IMR-90 (cell line): ENCODE measurements at regions not wholly inside any gene's neighbourhood (a gene's known extent, or its start where the extent isn't known, plus 50 kb on each side); places are given as distances from the start of the nearest gene placed in this dataset.

ENCODE experiments used
- ATAC-seq: fragments of 200-7000 bp; cut with Tn5 transposase; 2 replicates; pipeline ENCODE4 v1.9.1; 2020; ENCODE audit warnings: low read depth, mild to moderate bottlenecking, moderate library complexity
- BruUV-seq: library from RNA; stranded (reverse); fragments of 400-500 nt; replicated peaks from 2 replicates; lab custom pipeline; 2021; lab: Mats Ljungman, UMichigan
- CTCF ChIA-PET: fragments of 300-600 bp; formaldehyde crosslinking; extraction: SDS; loops from one replicate; lab custom pipeline; 2021; ENCODE audit warnings: antibody characterized with exemption; lab: Yijun Ruan, JAX
- POLR2A ChIA-PET: fragments of 300-600 bp; sonication (Branson Sonifier 250); formaldehyde crosslinking; loops from one replicate; lab custom pipeline; 2022; ENCODE audit warnings: antibody characterized with exemption; ENCODE audit not compliant: unreplicated experiment; lab: Charles Lee
- DNase-seq: peaks from one replicate; pipeline ENCODE4 v3.0.0; 2013
- H2AFZ ChIP-seq: replicated peaks from 2 replicates; pipeline ENCODE3; 2013; ENCODE audit warnings: low read length, mild to moderate bottlenecking; ENCODE audit not compliant: poor library complexity
- H2AK5ac ChIP-seq: 2 replicates; pipeline ENCODE4 v1.6.1; 2013; ENCODE audit warnings: low read depth, low read length, inconsistent platforms
- H2AK9ac ChIP-seq: replicated peaks from 2 replicates; pipeline ENCODE3; 2013; ENCODE audit warnings: mild to moderate bottlenecking, low read depth, low read length, moderate library complexity; ENCODE audit not compliant: poor library complexity
- H2BK120ac ChIP-seq: 2 replicates; pipeline ENCODE4 v1.6.1; 2013; ENCODE audit warnings: low read depth, low read length, inconsistent platforms
- H2BK15ac ChIP-seq: 3 replicates; pipeline ENCODE4 v1.6.1; 2013; ENCODE audit warnings: low read depth, low read length, inconsistent platforms
- H2BK20ac ChIP-seq: 2 replicates; pipeline ENCODE4 v1.6.1; 2013; ENCODE audit warnings: low read depth, mild to moderate bottlenecking, inconsistent platforms, low read length, moderate library complexity
- H2BK5ac ChIP-seq: 2 replicates; pipeline ENCODE4 v1.6.1; 2013; ENCODE audit warnings: mild to moderate bottlenecking, low read depth, low read length, inconsistent platforms; ENCODE audit not compliant: poor library complexity, severe bottlenecking
- H3K14ac ChIP-seq: replicated peaks from 2 replicates; pipeline ENCODE4 v1.6.1; 2013; ENCODE audit warnings: low read depth, low read length, inconsistent platforms
- H3K18ac ChIP-seq: 2 replicates; pipeline ENCODE4 v1.6.1; 2013; ENCODE audit warnings: low read depth, low read length, control low read depth
- H3K23ac ChIP-seq: 2 replicates; pipeline ENCODE4 v1.6.1; 2013; ENCODE audit warnings: low read depth, low read length, inconsistent platforms
- H3K27ac ChIP-seq: 2 replicates; pipeline ENCODE4 v1.5.1; 2013; ENCODE audit warnings: mild to moderate bottlenecking, control low read depth, low read length; ENCODE audit not compliant: insufficient read depth
- H3K27me3 ChIP-seq: 2 replicates; pipeline ENCODE4 v1.6.1; 2013; ENCODE audit warnings: low read length; ENCODE audit not compliant: control insufficient read depth, insufficient read depth
- H3K36me3 ChIP-seq: 2 replicates; pipeline ENCODE4 v1.6.1; 2013; ENCODE audit warnings: low read length, mixed read lengths; ENCODE audit not compliant: control insufficient read depth, insufficient read depth
- H3K4ac ChIP-seq: 2 replicates; pipeline ENCODE4 v1.6.1; 2013; ENCODE audit warnings: low read depth, low read length, inconsistent platforms
- H3K4me1 ChIP-seq: 2 replicates; pipeline ENCODE4 v1.6.1; 2013; ENCODE audit warnings: low read length, mixed read lengths; ENCODE audit not compliant: control insufficient read depth, insufficient read depth
- H3K4me2 ChIP-seq: 2 replicates; pipeline ENCODE4 v1.6.1; 2013; ENCODE audit warnings: low read depth, mild to moderate bottlenecking, control low read depth, low read length, moderate library complexity
- H3K4me3 ChIP-seq: 2 replicates; pipeline ENCODE4 v1.5.1; 2013; ENCODE audit warnings: low read depth, mild to moderate bottlenecking, control low read depth, low read length, moderate library complexity; ENCODE audit not compliant: insufficient read depth
- H3K56ac ChIP-seq: 2 replicates; pipeline ENCODE4 v1.6.1; 2013; ENCODE audit warnings: low read length, inconsistent platforms; ENCODE audit not compliant: insufficient read depth; ENCODE audit errors: extremely low read depth
- H3K79me1 ChIP-seq, 2 experiments: 2 replicates each; pipeline ENCODE4 v1.6.1; 2013; ENCODE audit warnings: low read length in 2 of 2, inconsistent platforms in 1 of 2, low read depth in 1 of 2
- H3K9ac ChIP-seq: 2 replicates; pipeline ENCODE4 v1.6.1; 2013; ENCODE audit warnings: low read depth, low read length, control low read depth
- H3K9me1 ChIP-seq: 2 replicates; pipeline ENCODE4 v1.6.1; 2013; ENCODE audit warnings: low read length, inconsistent platforms; ENCODE audit not compliant: insufficient read depth
- H3K9me3 ChIP-seq: 2 replicates; pipeline ENCODE4 v1.6.1; 2013; ENCODE audit warnings: low read length; ENCODE audit not compliant: control insufficient read depth, insufficient read depth
- H4K20me1 ChIP-seq: 2 replicates; pipeline ENCODE4 v1.6.1; 2013; ENCODE audit warnings: low read length, inconsistent platforms; ENCODE audit not compliant: insufficient read depth
- H4K5ac ChIP-seq: 2 replicates; pipeline ENCODE4 v1.6.1; 2013; ENCODE audit warnings: mild to moderate bottlenecking, low read depth, low read length, control low read depth
- H4K8ac ChIP-seq, 2 experiments: 2 replicates each; pipeline ENCODE4 v1.6.1; 2013; ENCODE audit warnings: low read depth in 2 of 2, low read length in 2 of 2, control low read depth in 1 of 2, inconsistent platforms in 1 of 2
- H4K91ac ChIP-seq: 2 replicates; pipeline ENCODE4 v1.6.1; 2013; ENCODE audit warnings: low read depth, low read length, inconsistent platforms; ENCODE audit not compliant: insufficient read depth
- BHLHE40 ChIP-seq: fragments of 150-350 bp; IDR thresholded peaks from 2 replicates; pipeline ENCODE4 v1.6.1; 2016; ENCODE audit warnings: mild to moderate bottlenecking, low read depth, low read length
- CHD1 ChIP-seq: IDR thresholded peaks from 2 replicates; pipeline ENCODE4 v1.6.1; 2012; ENCODE audit warnings: low read depth, low read length, improper control_type of control experiment
- FOS ChIP-seq: fragments of 150-350 bp; IDR thresholded peaks from 2 replicates; pipeline ENCODE4 v1.6.1; 2016; ENCODE audit warnings: low read depth, low read length
- MAZ ChIP-seq: IDR thresholded peaks from 2 replicates; pipeline ENCODE4 v1.6.1; 2012; ENCODE audit warnings: low read depth, mild to moderate bottlenecking, low read length, improper control_type of control experiment, moderate library complexity, borderline replicate concordance
- MXI1 ChIP-seq: IDR thresholded peaks from 2 replicates; pipeline ENCODE4 v1.6.1; 2012; ENCODE audit warnings: low read depth, mild to moderate bottlenecking, low read length, moderate library complexity, borderline replicate concordance
- NFE2L2 ChIP-seq: fragments of 150-350 bp; IDR thresholded peaks from 2 replicates; pipeline ENCODE4 v1.6.1; 2016; ENCODE audit warnings: low read depth, mild to moderate bottlenecking, low read length
- POLR2A ChIP-seq: IDR thresholded peaks from 2 replicates; pipeline ENCODE4 v1.6.1; 2012; ENCODE audit warnings: mild to moderate bottlenecking, low read depth, low read length
- RAD21 ChIP-seq: IDR thresholded peaks from 2 replicates; pipeline ENCODE4 v1.6.1; 2012; ENCODE audit warnings: low read length, improper control_type of control experiment
- RFX5 ChIP-seq: IDR thresholded peaks from 2 replicates; pipeline ENCODE4 v1.8.0; 2012; ENCODE audit warnings: low read depth, mild to moderate bottlenecking, low read length, moderate library complexity
- USF2 ChIP-seq: fragments of 150-350 bp; IDR thresholded peaks from 2 replicates; pipeline ENCODE4 v1.6.1; 2017; ENCODE audit warnings: mild to moderate bottlenecking, antibody characterized with exemption, low read length, low read depth
- dilution Hi-C: fragments of 300-500 bp; cut with HindIII; formaldehyde crosslinking; loops from one replicate; pipeline ENCODE4 v1.14.3; 2018; ENCODE audit warnings: low sequenced_read_pairs; ENCODE audit not compliant: unreplicated experiment
- in situ Hi-C: fragments of 300-500 bp; cut with MboI; formaldehyde crosslinking; loops from 3 replicates; pipeline ENCODE4 v1.14.3; 2019; ENCODE audit warnings: low sequenced_read_pairs, inconsistent platforms, mixed read lengths
- intact Hi-C: fragments of 100-400 bp; cut with micrococcal nuclease; formaldehyde crosslinking; loops from 2 replicates; pipeline ENCODE4 v1.10.0; 2022

- H3K27ac ChIP-seq, result no peak overlapping the region
- no peaks in the 10 kb centered on the region for H3K4me1 ChIP-seq
- H3K9me1 ChIP-seq, result no peaks in the 10 kb centered on the region
- peaks cover 5% of the 10 kb centered on the region; the same call in 1 of the 2 replicates for H3K9me3 ChIP-seq
- in situ Hi-C loops (no loop called here), dilution Hi-C loops (no loop called here), intact Hi-C loops (no loop called here)
- DNase-seq (no peak), ATAC-seq (no peak)
- no peak overlapping the region for H4K5ac ChIP-seq
- H3K79me1 ChIP-seq, result no peaks in the 10 kb centered on the region
- no peak overlapping the region for H4K8ac ChIP-seq
- H3K56ac ChIP-seq, result no peak overlapping the region
- H2BK5ac ChIP-seq, result no peak overlapping the region
- BruUV-seq, result no TSS peak
- H3K4me2 ChIP-seq, result no peak overlapping the region
- no peak overlapping the region for H2BK15ac ChIP-seq
- TF ChIP-seq POLR2A (no peak), MXI1 (no peak), CHD1 (no peak), BHLHE40 (no peak), USF2 (no peak), RFX5 (no peak), RAD21 (no peak), MAZ (no peak), NFE2L2 (no peak), FOS (no peak)
- no peak overlapping the region for H2BK120ac ChIP-seq
- no peak overlapping the region for H3K9ac ChIP-seq
- H3K18ac ChIP-seq, result no peak overlapping the region
- H3K4ac ChIP-seq, result no peak overlapping the region
- no peak overlapping the region for H2AK5ac ChIP-seq
- no peak overlapping the region for H4K91ac ChIP-seq
- no peak overlapping the region for H3K14ac ChIP-seq
- H3K36me3 ChIP-seq, result no peaks in the 10 kb centered on the region
- H4K20me1 ChIP-seq, result no peaks in the 10 kb centered on the region
- no peak overlapping the region for H2AFZ ChIP-seq
- ChIA-PET CTCF (no interaction called here), POLR2A (no interaction called here)
- H3K23ac ChIP-seq, result no peak overlapping the region
- H3K4me3 ChIP-seq, result no peak overlapping the region
- H2AK9ac ChIP-seq, result no peak overlapping the region
- no peaks in the 10 kb centered on the region for H3K27me3 ChIP-seq
- H2BK20ac ChIP-seq, result no peak overlapping the region
These were observed 1419.4 kb upstream of the CELF4 start for GRCh38 chr18:38984968-38985367.
